ENCODE measurements at regions not wholly inside any gene's neighbourhood (a gene's known extent, or its start where the extent isn't known, plus 50 kb on each side); places are given as distances from the start of the nearest gene placed in this dataset.

DNA sequence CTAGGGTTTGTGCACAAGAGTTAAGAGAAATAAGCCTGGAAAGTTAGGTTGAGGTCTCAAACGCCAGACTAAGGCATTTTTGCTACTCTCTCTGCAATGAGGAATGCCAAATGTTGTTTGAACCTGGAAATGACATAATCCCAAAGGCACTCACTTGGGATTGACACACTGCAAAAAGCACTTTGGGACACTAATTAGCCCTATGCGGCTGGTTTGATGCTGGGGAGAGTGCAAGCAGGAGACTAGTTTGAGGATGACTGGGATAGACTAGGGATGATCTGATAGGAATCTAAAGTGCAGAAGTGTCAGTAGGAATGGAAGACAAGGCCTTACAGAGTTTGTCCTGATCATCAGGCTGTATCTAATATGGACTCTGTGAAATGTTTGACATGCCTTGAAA lies 469.0 kb downstream of the SLC4A3 start:
- TF ChIP-seq, protein P1, sequence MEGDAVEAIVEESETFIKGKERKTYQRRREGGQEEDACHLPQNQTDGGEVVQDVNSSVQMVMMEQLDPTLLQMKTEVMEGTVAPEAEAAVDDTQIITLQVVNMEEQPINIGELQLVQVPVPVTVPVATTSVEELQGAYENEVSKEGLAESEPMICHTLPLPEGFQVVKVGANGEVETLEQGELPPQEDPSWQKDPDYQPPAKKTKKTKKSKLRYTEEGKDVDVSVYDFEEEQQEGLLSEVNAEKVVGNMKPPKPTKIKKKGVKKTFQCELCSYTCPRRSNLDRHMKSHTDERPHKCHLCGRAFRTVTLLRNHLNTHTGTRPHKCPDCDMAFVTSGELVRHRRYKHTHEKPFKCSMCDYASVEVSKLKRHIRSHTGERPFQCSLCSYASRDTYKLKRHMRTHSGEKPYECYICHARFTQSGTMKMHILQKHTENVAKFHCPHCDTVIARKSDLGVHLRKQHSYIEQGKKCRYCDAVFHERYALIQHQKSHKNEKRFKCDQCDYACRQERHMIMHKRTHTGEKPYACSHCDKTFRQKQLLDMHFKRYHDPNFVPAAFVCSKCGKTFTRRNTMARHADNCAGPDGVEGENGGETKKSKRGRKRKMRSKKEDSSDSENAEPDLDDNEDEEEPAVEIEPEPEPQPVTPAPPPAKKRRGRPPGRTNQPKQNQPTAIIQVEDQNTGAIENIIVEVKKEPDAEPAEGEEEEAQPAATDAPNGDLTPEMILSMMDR (IDR thresholded peaks at IDR 0.05; ENCODE audit: borderline replicate concordance, insufficient read depth, low read depth, low read length) = no peak
- no peak overlapping the region for H3K4me3 ChIP-seq (ENCODE audit: low read depth, low read length)

DNA sequence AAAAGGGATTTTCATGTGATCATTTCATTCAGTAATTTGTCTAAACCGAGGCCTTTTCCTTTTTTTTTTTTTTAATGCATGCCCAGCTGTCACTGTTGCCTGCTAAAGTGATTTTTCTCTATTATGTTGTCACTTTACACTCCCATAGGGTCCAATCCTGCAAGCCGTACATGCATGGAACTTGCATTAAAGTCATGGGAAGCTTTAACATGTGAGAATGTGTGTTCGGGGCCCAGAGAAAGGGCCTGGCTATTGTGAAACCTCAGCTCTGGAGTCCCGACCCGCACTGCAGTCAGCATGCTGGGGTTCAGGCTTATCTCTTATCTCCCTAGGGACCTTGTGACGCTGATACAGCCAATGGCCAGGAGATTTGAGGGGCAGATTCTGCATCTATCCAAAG lies 474.6 kb downstream of the SLC4A3 start:
- H3K4me3 ChIP-seq (ENCODE audit: low read depth, low read length) = no peak overlapping the region
- TF ChIP-seq, protein P1 (IDR thresholded peaks at IDR 0.05; ENCODE audit: borderline replicate concordance, insufficient read depth, low read depth, low read length) = no peak

DNA sequence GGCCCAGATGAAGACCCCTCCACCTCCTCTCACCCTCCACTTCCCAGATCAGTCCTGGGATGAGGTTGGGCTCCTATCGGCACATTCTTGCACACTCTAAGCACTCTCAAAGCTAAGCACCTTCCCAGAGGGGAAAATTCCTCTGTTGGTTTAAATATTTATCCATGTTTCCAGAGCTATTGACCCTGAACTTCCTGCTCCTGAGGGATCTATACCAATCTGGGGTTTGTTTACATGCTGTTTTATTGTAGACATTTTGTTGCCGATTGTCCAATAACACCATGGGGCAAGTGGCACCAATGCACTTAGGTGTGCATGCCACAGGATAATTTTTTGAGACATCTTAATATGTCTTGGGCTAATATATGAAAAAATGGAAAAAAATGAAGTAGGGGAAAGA lies 476.2 kb downstream of the SLC4A3 start:
- TF ChIP-seq, protein P1 (IDR thresholded peaks at IDR 0.05; ENCODE audit: borderline replicate concordance, insufficient read depth, low read depth, low read length) = no peak
- no peak overlapping the region for H3K4me3 ChIP-seq (ENCODE audit: low read depth, low read length)

DNA sequence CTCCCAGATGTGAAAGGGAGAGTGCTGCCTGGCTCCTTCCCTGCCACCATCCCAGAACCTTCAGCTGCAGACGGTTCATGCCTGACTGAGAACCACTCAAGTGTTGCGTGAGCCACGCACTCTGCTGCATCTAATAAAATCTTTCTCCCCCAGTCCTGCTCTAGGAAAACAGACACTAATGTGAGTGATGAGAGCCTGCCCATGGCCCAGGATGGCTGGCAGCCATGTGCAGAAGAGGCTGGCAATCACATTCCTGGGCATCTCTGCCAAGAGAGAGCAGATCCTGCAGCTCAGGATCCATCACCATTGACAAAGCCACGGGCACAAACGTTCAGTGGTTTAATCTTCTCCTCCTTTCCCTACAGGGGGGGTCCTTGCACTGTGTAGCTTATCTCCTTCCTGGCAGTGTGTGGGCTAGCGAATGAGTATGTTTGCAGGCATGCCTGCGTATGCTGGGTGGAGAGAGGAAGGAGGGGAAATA lies 477.5 kb downstream of the SLC4A3 start:
- no peak overlapping the region for H3K4me3 ChIP-seq (ENCODE audit: low read depth, low read length)
- TF ChIP-seq, protein P1 (IDR thresholded peaks at IDR 0.05; ENCODE audit: borderline replicate concordance, insufficient read depth, low read depth, low read length) = no peak

DNA sequence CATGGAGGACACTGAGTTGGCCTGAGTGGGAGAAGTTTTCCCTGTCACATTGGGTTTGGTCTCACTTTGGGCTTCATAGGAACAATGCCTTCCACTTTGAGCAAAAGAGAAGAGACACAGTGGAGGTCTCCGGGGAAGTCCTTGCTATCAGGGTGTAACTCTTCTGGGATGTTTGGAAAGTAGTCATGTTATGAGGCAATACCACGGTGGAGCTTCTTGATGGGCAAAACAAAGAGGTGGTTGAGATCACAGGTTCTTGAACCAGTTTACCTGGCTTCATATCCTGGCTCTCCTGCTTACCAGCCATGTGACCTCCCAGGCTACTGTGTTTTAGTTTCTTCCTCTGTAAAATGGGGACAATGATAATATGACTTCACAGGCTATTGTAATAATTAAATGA lies 478.6 kb downstream of the SLC4A3 start:
- TF ChIP-seq, protein P1 (IDR thresholded peaks at IDR 0.05; ENCODE audit: borderline replicate concordance, insufficient read depth, low read depth, low read length) = no peak

DNA sequence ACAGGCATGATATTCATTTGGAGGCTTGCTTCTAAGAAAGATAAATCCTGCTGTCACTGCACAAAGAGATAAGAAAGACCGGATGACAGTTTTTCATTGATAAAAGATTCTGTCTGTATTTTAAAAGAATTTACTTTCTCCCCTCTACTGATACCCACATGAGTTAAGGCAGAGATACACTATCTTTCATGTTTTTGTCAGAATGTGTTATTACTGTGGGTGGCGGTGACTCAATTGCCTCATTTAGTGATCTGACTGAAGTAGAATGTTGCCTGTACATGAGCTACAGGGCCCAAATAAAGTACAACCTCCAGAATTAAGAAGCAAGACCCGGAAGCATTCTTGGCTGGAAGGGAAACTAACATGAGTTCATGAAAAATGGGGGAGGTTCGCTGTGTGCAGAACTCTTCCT lies 480.0 kb downstream of the SLC4A3 start:
- no peak overlapping the region for H3K4me3 ChIP-seq (ENCODE audit: low read depth, low read length)
- TF ChIP-seq, protein P1 (IDR thresholded peaks at IDR 0.05; ENCODE audit: borderline replicate concordance, insufficient read depth, low read depth, low read length) = no peak

More for the DNA sequence above, 478.6 kb downstream of the SLC4A3 start:
- H3K4me3 ChIP-seq (ENCODE audit: low read depth, low read length) = no peak overlapping the region

DNA sequence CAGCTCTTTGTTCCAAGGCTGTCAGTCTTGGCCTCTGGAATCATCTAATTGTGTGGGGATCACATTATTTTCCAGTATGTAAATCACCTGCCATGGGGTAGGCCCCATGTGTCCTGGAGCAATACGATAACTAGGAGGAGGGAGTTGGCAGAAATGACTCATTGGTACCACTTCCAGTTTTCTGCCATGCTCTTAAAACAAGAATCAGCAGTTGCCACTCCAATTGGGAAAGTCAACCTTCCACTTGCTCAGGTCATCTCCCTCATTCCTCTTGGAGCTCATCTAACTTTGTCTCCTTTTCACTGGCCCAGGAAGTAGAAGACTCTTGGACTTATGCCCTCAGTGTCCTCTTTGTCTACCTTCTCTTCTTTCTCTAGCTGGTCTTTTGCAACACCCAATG lies 487.0 kb downstream of the SLC4A3 start:
- no peak overlapping the region for H3K4me3 ChIP-seq (ENCODE audit: low read depth, low read length)
- TF ChIP-seq, protein P1 (IDR thresholded peaks at IDR 0.05; ENCODE audit: borderline replicate concordance, insufficient read depth, low read depth, low read length) = no peak

All from GM12875 (cell line).